KOPT-K1 (cell line): ENCODE measurements at regions not wholly inside any gene's neighbourhood (a gene's known extent, or its start where the extent isn't known, plus 50 kb on each side); places are given as distances from the start of the nearest gene placed in this dataset.

Experiments used
- H3K27ac ChIP-seq: fragments of 200-600 bp; sonication (generic); 2 replicates; pipeline ENCODE4 v1.5.1; 2016; ENCODE audit warnings: antibody characterized with exemption, mild to moderate bottlenecking, low read depth, low read length; ENCODE audit not compliant: poor library complexity, severe bottlenecking
- H3K36me3 ChIP-seq: fragments of 200-600 bp; sonication (generic); 2 replicates; pipeline ENCODE4 v1.5.1; 2017; ENCODE audit warnings: antibody characterized with exemption, mild to moderate bottlenecking, low read length, moderate library complexity; ENCODE audit not compliant: insufficient read depth
- H3K9me3 ChIP-seq: fragments of 200-600 bp; sonication (generic); 2 replicates; pipeline ENCODE4 v1.5.1; 2017; ENCODE audit warnings: antibody characterized with exemption, low read length, mild to moderate bottlenecking; ENCODE audit not compliant: insufficient read depth, poor library complexity, severe bottlenecking

- Histone ChIP-seq H3K9me3 (no peaks in the 10 kb centered on the region), H3K27ac (no peak overlapping the region), H3K36me3 (no peaks in the 10 kb centered on the region)
These were observed 1041.2 kb upstream of the CELF4 start for GRCh38 chr18:38606841-38607240.

- Histone ChIP-seq H3K36me3 (no peaks in the 10 kb centered on the region), H3K27ac (no peak overlapping the region)
These were observed 1036.7 kb upstream of the CELF4 start for GRCh38 chr18:38602341-38602740.

GRCh38 chr18:38587571-38587970 is 1022.0 kb upstream of the CELF4 start:
- no peaks in the 10 kb centered on the region for H3K36me3 ChIP-seq

More at GRCh38 chr18:38602341-38602740, 1036.7 kb upstream of the CELF4 start:
- H3K9me3 ChIP-seq, result no peaks in the 10 kb centered on the region

GRCh38 chr18:38586327-38586726 is 1020.7 kb upstream of the CELF4 start:
- H3K27ac ChIP-seq, result no peak overlapping the region
- no peaks in the 10 kb centered on the region for H3K9me3 ChIP-seq
- H3K36me3 ChIP-seq, result no peaks in the 10 kb centered on the region

More at GRCh38 chr18:38587571-38587970, 1022.0 kb upstream of the CELF4 start:
- H3K9me3 ChIP-seq, result no peaks in the 10 kb centered on the region
- H3K27ac ChIP-seq, result no peak overlapping the region

GRCh38 chr18:38579764-38580163 is 1014.2 kb upstream of the CELF4 start:
- no peaks in the 10 kb centered on the region for H3K36me3 ChIP-seq
- H3K27ac ChIP-seq, result no peak overlapping the region
- no peaks in the 10 kb centered on the region for H3K9me3 ChIP-seq

- Histone ChIP-seq H3K36me3 (no peaks in the 10 kb centered on the region), H3K27ac (peak overlapping the region; percentile 53), H3K9me3 (no peaks in the 10 kb centered on the region)
These were observed 1011.3 kb upstream of the CELF4 start for GRCh38 chr18:38576916-38577315.

GRCh38 chr18:38576349-38576748 is 1010.8 kb upstream of the CELF4 start:
- H3K9me3 ChIP-seq, result no peaks in the 10 kb centered on the region
- peak overlapping the region; percentile 53 for H3K27ac ChIP-seq
- no peaks in the 10 kb centered on the region for H3K36me3 ChIP-seq

- Histone ChIP-seq H3K36me3 (no peaks in the 10 kb centered on the region), H3K9me3 (no peaks in the 10 kb centered on the region)
These were observed 1010.0 kb upstream of the CELF4 start for GRCh38 chr18:38575648-38576047.

GRCh38 chr18:38575023-38575422 is 1009.4 kb upstream of the CELF4 start:
- peak overlapping the region; percentile 39 for H3K27ac ChIP-seq
- no peaks in the 10 kb centered on the region for H3K9me3 ChIP-seq
- no peaks in the 10 kb centered on the region for H3K36me3 ChIP-seq

More at GRCh38 chr18:38575648-38576047, 1010.0 kb upstream of the CELF4 start:
- H3K27ac ChIP-seq, result peak overlapping the region; percentile 53

GRCh38 chr18:38572554-38573111 is 1007.0 kb upstream of the CELF4 start:
- Histone ChIP-seq H3K9me3 (no peaks in the 10 kb centered on the region), H3K36me3 (no peaks in the 10 kb centered on the region), H3K27ac (no peak overlapping the region)

- Histone ChIP-seq H3K9me3 (no peaks in the 10 kb centered on the region), H3K27ac (no peak overlapping the region), H3K36me3 (no peaks in the 10 kb centered on the region)
These were observed 1006.1 kb upstream of the CELF4 start for GRCh38 chr18:38571651-38572050.

- H3K36me3 ChIP-seq, result no peaks in the 10 kb centered on the region
- H3K9me3 ChIP-seq, result no peaks in the 10 kb centered on the region
- no peak overlapping the region for H3K27ac ChIP-seq
These were observed 999.9 kb upstream of the CELF4 start for GRCh38 chr18:38565513-38565912.

GRCh38 chr18:38563396-38563980 is 997.9 kb upstream of the CELF4 start:
- Histone ChIP-seq H3K9me3 (no peaks in the 10 kb centered on the region), H3K27ac (no peak overlapping the region), H3K36me3 (no peaks in the 10 kb centered on the region)

- no peak overlapping the region for H3K27ac ChIP-seq
- H3K9me3 ChIP-seq, result no peaks in the 10 kb centered on the region
- no peaks in the 10 kb centered on the region for H3K36me3 ChIP-seq
These were observed 991.4 kb upstream of the CELF4 start for GRCh38 chr18:38557006-38557405.

GRCh38 chr18:38552732-38553321 is 987.2 kb upstream of the CELF4 start:
- Histone ChIP-seq H3K27ac (no peak overlapping the region), H3K36me3 (no peaks in the 10 kb centered on the region), H3K9me3 (no peaks in the 10 kb centered on the region)

- Histone ChIP-seq H3K9me3 (no peaks in the 10 kb centered on the region), H3K27ac (no peak overlapping the region), H3K36me3 (no peaks in the 10 kb centered on the region)
These were observed 986.3 kb upstream of the CELF4 start for GRCh38 chr18:38551881-38552280.
